Neural cell (in vitro differentiated cells): ENCODE measurements at regions not wholly inside any gene's neighbourhood (a gene's known extent, or its start where the extent isn't known, plus 50 kb on each side); places are given as distances from the start of the nearest gene placed in this dataset.

Experiments used
- H2AFZ ChIP-seq: fragments of 200-600, 300-800 bp; sonication (generic), shearing (Covaris generic); 2 replicates; pipeline ENCODE4 v1.6.0; 2014; ENCODE audit warnings: low read depth, mild to moderate bottlenecking, antibody characterized with exemption, low read length, moderate library complexity
- H3F3A ChIP-seq: fragments of 200-600 bp; shearing (Covaris generic); 2 replicates; pipeline ENCODE4 v1.6.1; 2016; ENCODE audit warnings: mild to moderate bottlenecking, moderate library complexity, mixed read lengths, antibody characterized with exemption, low read length; ENCODE audit not compliant: insufficient read depth, poor library complexity, severe bottlenecking
- H3K27ac ChIP-seq: fragments of 200-600, 300-800 bp; sonication (generic), shearing (Covaris generic); 2 replicates; pipeline ENCODE4 v1.5.1; 2014; ENCODE audit warnings: mild to moderate bottlenecking, low read length, moderate library complexity
- H3K27me3 ChIP-seq: fragments of 300-800, 200-600 bp; sonication (generic), shearing (Covaris generic); 2 replicates; pipeline ENCODE4 v1.6.0; 2014; ENCODE audit warnings: mild to moderate bottlenecking, low read depth, low read length, moderate library complexity; ENCODE audit not compliant: insufficient read depth
- H3K36me3 ChIP-seq: fragments of 300-800, 200-600 bp; sonication (generic), shearing (Covaris generic); 2 replicates; pipeline ENCODE4 v1.5.1; 2014; ENCODE audit warnings: mild to moderate bottlenecking, antibody characterized with exemption, low read length, moderate library complexity; ENCODE audit not compliant: insufficient read depth
- H3K4me2 ChIP-seq: fragments of 300-800, 200-600 bp; sonication (generic), shearing (Covaris generic); 2 replicates; pipeline ENCODE4 v1.6.0; 2014; ENCODE audit warnings: mild to moderate bottlenecking, low read length
- H3K4me3 ChIP-seq: fragments of 300-800, 200-600 bp; sonication (generic), shearing (Covaris generic); 2 replicates; pipeline ENCODE4 v1.5.1; 2014; ENCODE audit warnings: mild to moderate bottlenecking, low read length, moderate library complexity
- H3K79me2 ChIP-seq: fragments of 200-600 bp; shearing (Covaris generic); replicated peaks from 2 replicates; pipeline ENCODE4 v1.6.0; 2014; ENCODE audit warnings: mild to moderate bottlenecking, low read length, moderate library complexity; ENCODE audit not compliant: insufficient read depth
- H3K9ac ChIP-seq: fragments of 300-800, 200-600 bp; sonication (generic), shearing (Covaris generic); 2 replicates; pipeline ENCODE4 v1.6.1; 2016; ENCODE audit warnings: mild to moderate bottlenecking, low read length, mixed read lengths
- H3K9me2 ChIP-seq: fragments of 200-600 bp; shearing (Covaris generic); 2 replicates; pipeline ENCODE4 v1.6.1; 2016; ENCODE audit warnings: mild to moderate bottlenecking, low read length, mixed read lengths; ENCODE audit not compliant: insufficient read depth
- H3K9me3 ChIP-seq: fragments of 200-600, 300-800 bp; sonication (generic), shearing (Covaris generic); 2 replicates; pipeline ENCODE4 v1.6.1; 2016; ENCODE audit warnings: mild to moderate bottlenecking, mixed run types, low read length, moderate library complexity, mixed read lengths
- H4K20me1 ChIP-seq: fragments of 200-600 bp; shearing (Covaris generic); 2 replicates; pipeline ENCODE4 v1.6.1; 2016; ENCODE audit warnings: mild to moderate bottlenecking, mixed run types; ENCODE audit not compliant: insufficient read depth
- EP300 ChIP-seq: fragments of 450-650 bp; conservative IDR thresholded peaks from 2 replicates; pipeline ENCODE4 v1.6.1; 2014; ENCODE audit warnings: antibody characterized with exemption, mild to moderate bottlenecking, moderate library complexity; ENCODE audit not compliant: poor library complexity, severe bottlenecking
- EZH2 ChIP-seq: fragments of 200-600, 300-800 bp; shearing (Covaris generic), sonication (generic); IDR thresholded peaks from 2 replicates; pipeline ENCODE4 v1.6.1; 2014; ENCODE audit warnings: antibody characterized with exemption, low read length, borderline replicate concordance, mild to moderate bottlenecking; ENCODE audit not compliant: insufficient read depth, poor library complexity, severe bottlenecking
- MXI1 ChIP-seq: fragments of 450-650 bp; conservative IDR thresholded peaks from 2 replicates; pipeline ENCODE4 v1.6.1; 2014; ENCODE audit warnings: antibody characterized with exemption, mild to moderate bottlenecking; ENCODE audit not compliant: poor library complexity, severe bottlenecking
- POLR2AphosphoS5 ChIP-seq: IDR thresholded peaks from 2 replicates; pipeline ENCODE4 v1.6.1; 2012
- RAD21 ChIP-seq: fragments of 450-650 bp; conservative IDR thresholded peaks from 2 replicates; pipeline ENCODE4 v1.6.1; 2014; ENCODE audit warnings: antibody characterized with exemption, mild to moderate bottlenecking, moderate library complexity
- SMC3 ChIP-seq: fragments of 450-650 bp; conservative IDR thresholded peaks from 2 replicates; pipeline ENCODE4 v1.6.1; 2014; ENCODE audit warnings: antibody characterized with exemption, mild to moderate bottlenecking, moderate library complexity; ENCODE audit not compliant: poor library complexity
- TAF1 ChIP-seq: IDR thresholded peaks from 2 replicates; pipeline ENCODE4 v1.6.1; 2012; ENCODE audit warnings: low read depth
- TF ChIP-seq, protein P1 (sequence below): fragments of 450-650 bp; IDR thresholded peaks from 2 replicates; pipeline ENCODE4 v1.5.1; 2014; ENCODE audit warnings: antibody characterized with exemption, mild to moderate bottlenecking, moderate library complexity; ENCODE audit not compliant: poor library complexity, severe bottlenecking
- TF ChIP-seq, protein P2 (sequence below): IDR thresholded peaks from 2 replicates; pipeline ENCODE4 v1.6.1; 2012; ENCODE audit warnings: borderline replicate concordance

DNA sequence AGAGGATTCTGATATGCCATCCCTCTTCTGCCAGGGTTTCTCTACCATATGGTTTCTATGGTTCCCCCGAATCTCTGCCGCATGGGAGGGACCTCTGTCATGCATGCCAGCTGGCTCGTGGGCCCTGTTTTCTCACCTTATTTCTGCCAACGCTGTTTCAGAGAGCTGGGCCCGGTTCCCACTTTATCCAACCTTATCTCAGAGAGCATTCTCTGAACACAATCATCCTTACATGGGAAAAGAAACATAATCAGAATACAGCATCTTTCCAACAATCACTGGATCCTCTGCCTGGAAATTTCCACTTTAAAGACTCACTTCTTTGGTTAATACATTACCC, 234.5 kb upstream of the ZBTB20 start:
- Histone ChIP-seq H3K9ac (no peak overlapping the region), H3K27me3 (no peaks in the 10 kb centered on the region), H4K20me1 (no peaks in the 10 kb centered on the region), H3K27ac (no peak overlapping the region), H3F3A (no peaks in the 10 kb centered on the region), H3K4me3 (no peak overlapping the region), H3K79me2 (no peaks in the 10 kb centered on the region), H3K4me2 (no peak overlapping the region), H3K9me2 (no peaks in the 10 kb centered on the region), H2AFZ (no peak overlapping the region), H3K9me3 (no peaks in the 10 kb centered on the region), H3K36me3 (no peaks in the 10 kb centered on the region)
- no peak for TF ChIP-seq EP300
- TF ChIP-seq, protein P1, sequence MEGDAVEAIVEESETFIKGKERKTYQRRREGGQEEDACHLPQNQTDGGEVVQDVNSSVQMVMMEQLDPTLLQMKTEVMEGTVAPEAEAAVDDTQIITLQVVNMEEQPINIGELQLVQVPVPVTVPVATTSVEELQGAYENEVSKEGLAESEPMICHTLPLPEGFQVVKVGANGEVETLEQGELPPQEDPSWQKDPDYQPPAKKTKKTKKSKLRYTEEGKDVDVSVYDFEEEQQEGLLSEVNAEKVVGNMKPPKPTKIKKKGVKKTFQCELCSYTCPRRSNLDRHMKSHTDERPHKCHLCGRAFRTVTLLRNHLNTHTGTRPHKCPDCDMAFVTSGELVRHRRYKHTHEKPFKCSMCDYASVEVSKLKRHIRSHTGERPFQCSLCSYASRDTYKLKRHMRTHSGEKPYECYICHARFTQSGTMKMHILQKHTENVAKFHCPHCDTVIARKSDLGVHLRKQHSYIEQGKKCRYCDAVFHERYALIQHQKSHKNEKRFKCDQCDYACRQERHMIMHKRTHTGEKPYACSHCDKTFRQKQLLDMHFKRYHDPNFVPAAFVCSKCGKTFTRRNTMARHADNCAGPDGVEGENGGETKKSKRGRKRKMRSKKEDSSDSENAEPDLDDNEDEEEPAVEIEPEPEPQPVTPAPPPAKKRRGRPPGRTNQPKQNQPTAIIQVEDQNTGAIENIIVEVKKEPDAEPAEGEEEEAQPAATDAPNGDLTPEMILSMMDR = no peak
- no peak for TF ChIP-seq RAD21
- TF ChIP-seq POLR2AphosphoS5 = no peak

DNA sequence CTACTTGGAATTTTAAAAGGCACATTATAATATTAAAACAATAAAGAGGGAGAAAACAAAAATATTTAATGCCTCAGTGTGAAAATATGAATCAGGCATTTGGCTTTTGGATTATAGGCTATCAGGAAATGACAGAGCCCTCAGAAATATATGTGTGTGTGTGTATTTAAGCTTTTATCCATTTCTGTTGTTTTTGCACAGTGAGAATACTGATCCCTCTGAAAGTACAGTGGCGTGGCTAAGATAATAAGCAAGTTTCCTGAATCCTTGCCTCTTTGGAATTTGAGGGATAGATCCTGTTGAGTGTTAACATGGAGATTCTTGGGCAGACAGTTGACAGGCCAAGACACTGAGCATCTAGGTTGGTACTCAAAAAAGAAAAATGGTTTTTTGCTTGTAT, 234.8 kb upstream of the ZBTB20 start:
- Histone ChIP-seq H3K9me2 (no peaks in the 10 kb centered on the region), H3K27ac (no peak overlapping the region), H3K27me3 (no peaks in the 10 kb centered on the region), H3F3A (no peaks in the 10 kb centered on the region), H3K79me2 (no peaks in the 10 kb centered on the region), H3K36me3 (no peaks in the 10 kb centered on the region), H3K4me3 (no peak overlapping the region), H3K4me2 (no peak overlapping the region), H2AFZ (no peak overlapping the region), H3K9me3 (no peaks in the 10 kb centered on the region), H3K9ac (no peak overlapping the region), H4K20me1 (no peaks in the 10 kb centered on the region)
- TF ChIP-seq TAF1 (no peak), SMC3 (no peak), EZH2 (no peak), RAD21 (no peak), EP300 (no peak)
- TF ChIP-seq, protein P2, sequence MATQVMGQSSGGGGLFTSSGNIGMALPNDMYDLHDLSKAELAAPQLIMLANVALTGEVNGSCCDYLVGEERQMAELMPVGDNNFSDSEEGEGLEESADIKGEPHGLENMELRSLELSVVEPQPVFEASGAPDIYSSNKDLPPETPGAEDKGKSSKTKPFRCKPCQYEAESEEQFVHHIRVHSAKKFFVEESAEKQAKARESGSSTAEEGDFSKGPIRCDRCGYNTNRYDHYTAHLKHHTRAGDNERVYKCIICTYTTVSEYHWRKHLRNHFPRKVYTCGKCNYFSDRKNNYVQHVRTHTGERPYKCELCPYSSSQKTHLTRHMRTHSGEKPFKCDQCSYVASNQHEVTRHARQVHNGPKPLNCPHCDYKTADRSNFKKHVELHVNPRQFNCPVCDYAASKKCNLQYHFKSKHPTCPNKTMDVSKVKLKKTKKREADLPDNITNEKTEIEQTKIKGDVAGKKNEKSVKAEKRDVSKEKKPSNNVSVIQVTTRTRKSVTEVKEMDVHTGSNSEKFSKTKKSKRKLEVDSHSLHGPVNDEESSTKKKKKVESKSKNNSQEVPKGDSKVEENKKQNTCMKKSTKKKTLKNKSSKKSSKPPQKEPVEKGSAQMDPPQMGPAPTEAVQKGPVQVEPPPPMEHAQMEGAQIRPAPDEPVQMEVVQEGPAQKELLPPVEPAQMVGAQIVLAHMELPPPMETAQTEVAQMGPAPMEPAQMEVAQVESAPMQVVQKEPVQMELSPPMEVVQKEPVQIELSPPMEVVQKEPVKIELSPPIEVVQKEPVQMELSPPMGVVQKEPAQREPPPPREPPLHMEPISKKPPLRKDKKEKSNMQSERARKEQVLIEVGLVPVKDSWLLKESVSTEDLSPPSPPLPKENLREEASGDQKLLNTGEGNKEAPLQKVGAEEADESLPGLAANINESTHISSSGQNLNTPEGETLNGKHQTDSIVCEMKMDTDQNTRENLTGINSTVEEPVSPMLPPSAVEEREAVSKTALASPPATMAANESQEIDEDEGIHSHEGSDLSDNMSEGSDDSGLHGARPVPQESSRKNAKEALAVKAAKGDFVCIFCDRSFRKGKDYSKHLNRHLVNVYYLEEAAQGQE = no peak

DNA sequence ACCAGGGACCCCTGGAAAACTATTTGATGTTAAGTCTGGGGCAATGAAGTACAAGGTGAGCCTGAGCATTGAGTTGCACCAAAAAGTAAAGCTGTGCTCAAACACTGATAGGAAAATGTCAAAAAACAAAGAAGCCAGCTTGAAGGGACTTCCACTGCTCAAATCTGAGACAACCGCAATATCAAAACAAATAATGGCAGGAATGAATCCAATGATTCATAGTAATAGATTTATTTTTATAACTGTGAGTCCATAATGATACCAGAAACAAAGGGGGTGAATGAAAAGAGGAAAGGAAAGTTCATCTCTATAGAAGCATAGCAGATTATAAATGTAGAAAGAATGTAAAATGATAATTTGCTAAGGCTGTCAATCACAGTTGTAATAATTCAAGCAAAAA, 237.3 kb upstream of the ZBTB20 start:
- Histone ChIP-seq H3K9ac (no peak overlapping the region), H3K9me2 (no peaks in the 10 kb centered on the region), H3K79me2 (no peaks in the 10 kb centered on the region), H3K9me3 (no peaks in the 10 kb centered on the region), H3K4me3 (no peak overlapping the region), H3K27ac (no peak overlapping the region), H3K4me2 (no peak overlapping the region), H4K20me1 (no peaks in the 10 kb centered on the region), H3K27me3 (no peaks in the 10 kb centered on the region), H2AFZ (no peak overlapping the region), H3K36me3 (no peaks in the 10 kb centered on the region), H3F3A (no peaks in the 10 kb centered on the region)
- TF ChIP-seq TAF1 (no peak), MXI1 (no peak), SMC3 (no peak), EP300 (no peak), EZH2 (no peak), POLR2AphosphoS5 (no peak), RAD21 (no peak)
- TF ChIP-seq, protein P2 = no peak
- TF ChIP-seq, protein P1 = no peak
